Activated CD4-positive, CD25-positive, alpha-beta regulatory T cell (primary cell): ENCODE measurements at regions not wholly inside any gene's neighbourhood (a gene's known extent, or its start where the extent isn't known, plus 50 kb on each side); places are given as distances from the start of the nearest gene placed in this dataset.

Source experiments
- DNase-seq, 4 experiments: peaks; one replicate each; lab custom pipeline; 2025; lab: John Stamatoyannopoulos, UW

- no peak for DNase-seq
Observed at GRCh38 chr12:102781117-102781516, 135.9 kb downstream of the PAH start.

GRCh38 chr12:102776041-102776440, 141.0 kb downstream of the PAH start:
- DNase-seq = no peak

GRCh38 chr12:102769323-102769916, 147.6 kb downstream of the PAH start:
- DNase-seq = no peak

- DNase-seq = no peak
Observed at GRCh38 chr12:102766961-102767360, 150.1 kb downstream of the PAH start.

GRCh38 chr12:102765736-102766135, 151.3 kb downstream of the PAH start:
- no peak for DNase-seq

GRCh38 chr12:102763471-102763870, 153.6 kb downstream of the PAH start:
- no peak for DNase-seq

GRCh38 chr12:102763061-102763460, 154.0 kb downstream of the PAH start:
- DNase-seq = no peak

- DNase-seq = no peak
Observed at GRCh38 chr12:102760322-102760721, 156.7 kb downstream of the PAH start.

- no peak for DNase-seq
Observed at GRCh38 chr12:102759466-102759865, 157.6 kb downstream of the PAH start.

- DNase-seq = no peak
Observed at GRCh38 chr12:102757882-102758226, 159.2 kb downstream of the PAH start.

GRCh38 chr12:102757154-102757881, 159.7 kb downstream of the PAH start:
- no peak for DNase-seq

- no peak for DNase-seq
Observed at GRCh38 chr12:102756530-102756929, 160.5 kb downstream of the PAH start.

- no peak for DNase-seq
Observed at GRCh38 chr12:102755266-102755665, 161.8 kb downstream of the PAH start.

GRCh38 chr12:102753802-102754201, 163.2 kb downstream of the PAH start:
- no peak for DNase-seq

GRCh38 chr12:102748704-102749103, 168.3 kb downstream of the PAH start:
- DNase-seq = no peak

- no peak for DNase-seq
Observed at GRCh38 chr12:102746963-102747362, 170.1 kb downstream of the PAH start.

GRCh38 chr12:102745971-102746600, 171.0 kb downstream of the PAH start:
- DNase-seq = no peak

- no peak for DNase-seq
Observed at GRCh38 chr12:102741196-102741595, 175.8 kb downstream of the PAH start.

GRCh38 chr12:102740141-102740955, 176.7 kb downstream of the PAH start:
- DNase-seq = no peak

GRCh38 chr12:102736328-102736727, 180.7 kb downstream of the PAH start:
- DNase-seq = no peak

GRCh38 chr12:102735104-102735503, 181.9 kb downstream of the PAH start:
- no peak for DNase-seq

- no peak for DNase-seq
Observed at GRCh38 chr12:102730996-102731395, 186.0 kb downstream of the PAH start.
